GM21737 (cell line): ENCODE measurements at regions not wholly inside any gene's neighbourhood (a gene's known extent, or its start where the extent isn't known, plus 50 kb on each side); places are given as distances from the start of the nearest gene placed in this dataset.

Experiments used
- ATAC-seq: cut with Tn5 transposase; IDR thresholded peaks from one replicate; pipeline ENCODE4 v1.9.1; 2021; ENCODE audit warnings: mild to moderate bottlenecking, moderate library complexity; ENCODE audit not compliant: unreplicated experiment

DNA sequence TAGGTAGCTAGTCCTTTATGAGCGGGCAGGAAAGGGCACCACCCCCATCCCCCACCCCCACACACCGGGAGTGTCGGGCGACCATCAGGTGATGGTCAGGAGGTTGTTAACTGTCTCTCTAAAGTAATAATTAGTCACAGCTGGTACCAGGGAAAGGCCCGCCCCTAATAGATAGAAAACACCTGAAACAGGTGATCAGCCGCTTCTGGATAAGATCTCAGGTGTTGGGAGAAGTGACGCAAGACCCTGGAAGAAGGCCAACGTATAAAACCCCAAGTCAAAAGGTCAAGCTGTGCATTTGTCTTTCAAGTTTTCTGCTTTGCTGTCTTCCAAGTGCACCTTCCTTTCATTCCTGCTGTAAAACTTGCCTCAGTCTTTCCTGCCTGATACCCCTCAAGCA, 59.6 kb upstream of the LINC00305 start:
- no peak for ATAC-seq

DNA sequence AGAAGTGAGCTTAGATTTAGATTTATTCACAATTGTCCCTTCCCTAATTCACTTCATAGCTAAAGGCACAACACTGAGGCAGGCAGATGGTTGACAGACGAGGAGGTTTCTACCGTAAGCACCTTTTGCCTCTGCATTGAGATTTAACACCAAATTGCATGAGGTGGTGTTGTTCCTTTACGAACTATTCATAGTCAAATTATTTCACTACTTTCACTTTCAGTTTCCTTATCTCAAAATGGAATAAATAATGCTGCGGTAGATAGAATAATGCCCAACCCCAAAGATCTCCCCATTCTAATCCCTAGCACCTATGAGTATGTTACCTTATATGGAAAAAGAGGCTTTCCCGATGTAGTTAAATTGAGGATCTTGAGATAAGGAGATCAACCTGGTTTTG, 58.9 kb upstream of the LINC00305 start:
- no peak for ATAC-seq

DNA sequence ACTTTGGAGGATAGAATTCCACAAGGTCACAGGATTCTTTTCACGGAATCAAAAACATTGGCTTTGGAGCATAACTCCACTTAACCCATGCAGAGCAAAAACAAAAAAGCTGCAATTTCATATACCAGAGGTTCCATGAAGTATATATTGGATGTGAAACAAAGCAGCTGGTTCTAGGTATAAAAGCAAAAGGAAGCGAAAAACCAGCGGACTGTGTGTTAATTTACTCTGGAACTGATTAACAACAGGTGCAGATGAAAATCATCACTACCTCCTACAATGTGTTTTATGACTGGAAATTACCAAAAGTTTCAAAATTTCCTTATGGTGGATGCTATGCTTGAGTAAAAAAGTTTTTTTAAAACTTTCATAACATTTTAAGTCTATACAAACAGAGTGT, 54.4 kb upstream of the LINC00305 start:
- no peak for ATAC-seq

DNA sequence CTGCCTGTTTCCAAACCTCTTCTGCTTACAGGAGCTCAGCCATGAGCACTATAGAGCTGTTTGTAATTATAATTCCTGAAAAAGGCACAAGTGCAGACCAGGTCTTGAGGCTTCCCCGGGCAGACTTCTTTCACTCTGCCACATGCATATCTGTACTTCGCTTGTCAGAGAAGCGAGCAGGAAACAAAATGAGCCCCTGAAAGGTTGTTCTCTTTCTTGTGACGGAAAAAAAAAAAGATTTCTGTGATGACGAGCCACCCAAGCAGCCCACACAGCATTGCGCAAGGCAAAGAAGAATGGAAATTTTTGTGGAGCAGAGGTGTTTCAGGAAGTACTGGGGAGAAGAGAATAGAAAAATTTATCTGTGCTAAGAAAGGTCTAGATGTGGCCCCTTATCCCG, 54.0 kb upstream of the LINC00305 start:
- ATAC-seq = no peak

DNA sequence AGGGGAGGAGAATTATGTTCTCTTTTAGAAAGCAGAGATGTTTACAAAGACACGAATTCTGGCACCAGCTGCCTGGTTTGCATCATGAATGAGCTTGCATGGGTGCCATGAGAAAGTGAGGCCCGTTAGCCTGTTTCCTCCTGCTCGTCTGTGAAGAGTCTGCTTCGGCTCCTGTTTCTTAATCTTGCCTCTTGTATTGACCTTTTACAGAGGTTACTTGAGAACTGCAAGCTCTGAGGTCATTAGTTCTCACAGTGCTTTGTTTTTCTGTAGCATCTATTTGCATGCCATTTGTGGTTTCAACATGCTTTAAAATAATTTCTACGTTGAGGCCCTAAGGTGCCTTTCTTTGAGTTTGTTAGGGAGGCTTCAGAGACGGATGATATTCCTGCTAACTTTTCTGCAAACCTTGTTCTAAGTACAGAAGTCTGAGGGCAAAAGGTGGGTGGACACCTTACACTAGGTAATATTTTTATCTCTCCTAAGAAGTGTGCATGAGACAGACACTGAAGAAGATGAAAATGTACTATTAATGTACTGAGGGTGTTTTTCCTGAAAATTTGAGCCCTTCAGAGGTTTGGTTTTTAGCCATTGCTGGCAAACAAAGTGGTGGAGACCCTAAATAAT, 53.4 kb upstream of the LINC00305 start:
- no peak for ATAC-seq

DNA sequence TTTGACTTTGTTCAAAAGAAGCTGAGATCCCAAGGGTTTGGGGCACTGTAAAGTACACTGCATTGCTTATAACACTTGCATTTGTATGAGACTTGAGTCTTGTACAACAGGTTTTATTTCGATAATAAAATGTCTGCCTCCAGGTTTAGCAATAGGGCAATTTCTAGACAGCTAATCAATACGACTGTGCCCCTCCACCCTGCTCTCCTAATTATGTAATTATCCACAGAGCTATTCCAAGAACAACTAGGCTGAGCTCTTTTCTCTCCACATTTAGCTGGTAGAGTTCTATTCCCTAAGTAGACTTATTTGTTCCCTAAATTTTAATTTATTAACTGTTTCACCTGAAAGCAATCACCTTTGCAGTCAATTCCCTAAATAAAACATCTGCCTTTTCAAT, 52.9 kb upstream of the LINC00305 start:
- no peak for ATAC-seq

DNA sequence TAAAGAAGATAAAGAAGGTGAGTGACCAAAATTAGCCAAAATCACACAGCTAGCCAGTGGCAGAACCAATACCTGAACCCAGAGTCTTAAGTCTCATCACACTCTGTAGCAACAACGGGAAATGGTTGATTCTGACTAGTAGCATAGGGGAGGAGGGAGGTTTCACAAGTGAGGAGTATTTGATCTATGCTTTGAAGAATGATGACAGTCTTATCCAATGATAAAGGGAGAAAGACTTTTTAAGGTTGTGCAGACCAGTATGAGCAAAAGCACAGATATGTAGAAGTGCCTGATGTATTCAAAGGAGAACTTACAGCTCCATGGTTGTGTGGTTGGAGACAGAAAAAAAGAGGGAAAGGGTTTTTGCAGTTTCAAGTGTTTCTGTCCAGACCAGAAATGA, 50.7 kb upstream of the LINC00305 start:
- no peak for ATAC-seq
